ENCODE measurements at regions not wholly inside any gene's neighbourhood (a gene's known extent, or its start where the extent isn't known, plus 50 kb on each side); places are given as distances from the start of the nearest gene placed in this dataset.

- FAIRE-seq = no peak
- Histone ChIP-seq H3K27me3 (ENCODE audit: control insufficient read depth in 2 of 2, insufficient read depth in 2 of 2, low read length in 2 of 2) (no peaks in the 10 kb centered on the region), H3K79me2 (ENCODE audit: control insufficient read depth, insufficient read depth, low read length) (no peaks in the 10 kb centered on the region), H2AFZ (ENCODE audit: low read depth, low read length) (no peak overlapping the region), H3K4me2 (ENCODE audit: insufficient read depth, low read length) (no peak overlapping the region), H3K9me3 (replicated peaks; ENCODE audit: control insufficient read depth, insufficient read depth, low read length) (no peaks in the 10 kb centered on the region), H3K27ac (ENCODE audit: insufficient read depth, low read depth, low read length) (no peak overlapping the region), H3K9me1 (replicated peaks; ENCODE audit: control insufficient read depth, extremely low read depth, insufficient read depth, low read length) (no peaks in the 10 kb centered on the region), H4K20me1 (replicated peaks; ENCODE audit: control insufficient read depth, extremely low read depth, insufficient read depth, low read length) (no peaks in the 10 kb centered on the region), H3K36me3 (ENCODE audit: control insufficient read depth in 2 of 2, extremely low read depth in 1 of 2, insufficient read depth in 2 of 2, low read length in 2 of 2) (no peaks in the 10 kb centered on the region), H3K4me3 (replicated peaks in 1 of 3; ENCODE audit: insufficient read depth in 1 of 3, low read depth in 1 of 3, low read length in 3 of 3) (no peak overlapping the region), H3K9ac (replicated peaks; ENCODE audit: extremely low read depth, insufficient read depth, low read length) (no peak overlapping the region), H3K4me1 (ENCODE audit: control insufficient read depth, extremely low read depth, insufficient read depth, low read length) (no peaks in the 10 kb centered on the region)
- dilution Hi-C loops (cut with MboI; ENCODE audit: extremely low pct_ligation_motif_present, low sequenced_read_pairs) = no loop called here
- no peak for DNase-seq (ENCODE audit: low read depth, low spot score)
- intact Hi-C loops (cut with micrococcal nuclease) = no loop called here
- BruUV-seq (replicated peaks) = no TSS peak
- POLR2A ChIA-PET = no interaction called here
- TF ChIP-seq JUN (IDR thresholded peaks at IDR 0.05; ENCODE audit: borderline replicate concordance, insufficient read depth, insufficient read length, low read depth) (no peak), FOS (IDR thresholded peaks at IDR 0.05; ENCODE audit: borderline replicate concordance, insufficient read depth, low read length) (no peak), POLR2A (IDR thresholded peaks at IDR 0.05; ENCODE audit: low read depth, low read length) (no peak), GATA2 (IDR thresholded peaks at IDR 0.05; ENCODE audit: insufficient read depth, insufficient read length, low read depth, low read length) (no peak), EZH2 (IDR thresholded peaks at IDR 0.05; ENCODE audit: borderline replicate concordance, low read depth, low read length, severe bottlenecking) (no peak), MAX (IDR thresholded peaks at IDR 0.05; ENCODE audit: insufficient read depth, insufficient read length) (no peak), MYC (IDR thresholded peaks at IDR 0.05; ENCODE audit: low read depth, low read length) (no peak), POLR2AphosphoS5 (IDR thresholded peaks at IDR 0.05; ENCODE audit: insufficient read depth, low read depth, low read length) (no peak)
- TF ChIP-seq, protein P1, sequence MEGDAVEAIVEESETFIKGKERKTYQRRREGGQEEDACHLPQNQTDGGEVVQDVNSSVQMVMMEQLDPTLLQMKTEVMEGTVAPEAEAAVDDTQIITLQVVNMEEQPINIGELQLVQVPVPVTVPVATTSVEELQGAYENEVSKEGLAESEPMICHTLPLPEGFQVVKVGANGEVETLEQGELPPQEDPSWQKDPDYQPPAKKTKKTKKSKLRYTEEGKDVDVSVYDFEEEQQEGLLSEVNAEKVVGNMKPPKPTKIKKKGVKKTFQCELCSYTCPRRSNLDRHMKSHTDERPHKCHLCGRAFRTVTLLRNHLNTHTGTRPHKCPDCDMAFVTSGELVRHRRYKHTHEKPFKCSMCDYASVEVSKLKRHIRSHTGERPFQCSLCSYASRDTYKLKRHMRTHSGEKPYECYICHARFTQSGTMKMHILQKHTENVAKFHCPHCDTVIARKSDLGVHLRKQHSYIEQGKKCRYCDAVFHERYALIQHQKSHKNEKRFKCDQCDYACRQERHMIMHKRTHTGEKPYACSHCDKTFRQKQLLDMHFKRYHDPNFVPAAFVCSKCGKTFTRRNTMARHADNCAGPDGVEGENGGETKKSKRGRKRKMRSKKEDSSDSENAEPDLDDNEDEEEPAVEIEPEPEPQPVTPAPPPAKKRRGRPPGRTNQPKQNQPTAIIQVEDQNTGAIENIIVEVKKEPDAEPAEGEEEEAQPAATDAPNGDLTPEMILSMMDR (IDR thresholded peaks at IDR 0.05; ENCODE audit: extremely low read depth in 1 of 2, insufficient read depth in 1 of 2, low read depth in 1 of 2, low read length in 2 of 2) = no peak
- CTCF ChIA-PET = no interaction called here
Measured at GRCh38 chr1:193787061-193787460, 600.6 kb upstream of the B3GALT2 start.
